ENCODE measurements at regions not wholly inside any gene's neighbourhood (a gene's known extent, or its start where the extent isn't known, plus 50 kb on each side); places are given as distances from the start of the nearest gene placed in this dataset.

DNA sequence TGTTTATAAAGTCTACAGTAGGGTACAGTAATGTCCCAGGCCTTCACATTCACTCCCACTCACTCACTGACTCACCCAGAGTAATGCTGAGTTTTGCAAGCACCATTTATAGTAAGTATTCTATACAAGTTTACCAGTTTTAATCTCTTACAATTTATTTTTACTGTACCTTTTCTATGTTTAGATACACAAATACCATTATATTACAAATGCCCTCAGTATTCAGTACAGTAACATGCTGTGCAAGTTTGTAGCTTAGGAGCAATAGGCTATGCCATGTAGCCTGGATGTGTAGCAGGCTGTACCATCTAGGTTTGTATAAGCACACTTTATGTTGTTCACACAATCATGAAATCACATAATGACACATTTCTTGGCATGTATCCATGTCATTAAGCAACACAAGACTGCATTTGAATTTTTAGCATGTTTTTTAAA, 673.6 kb downstream of the CD109 start:
- no peak overlapping the region for H3K27ac ChIP-seq
- TF ChIP-seq, protein P1, sequence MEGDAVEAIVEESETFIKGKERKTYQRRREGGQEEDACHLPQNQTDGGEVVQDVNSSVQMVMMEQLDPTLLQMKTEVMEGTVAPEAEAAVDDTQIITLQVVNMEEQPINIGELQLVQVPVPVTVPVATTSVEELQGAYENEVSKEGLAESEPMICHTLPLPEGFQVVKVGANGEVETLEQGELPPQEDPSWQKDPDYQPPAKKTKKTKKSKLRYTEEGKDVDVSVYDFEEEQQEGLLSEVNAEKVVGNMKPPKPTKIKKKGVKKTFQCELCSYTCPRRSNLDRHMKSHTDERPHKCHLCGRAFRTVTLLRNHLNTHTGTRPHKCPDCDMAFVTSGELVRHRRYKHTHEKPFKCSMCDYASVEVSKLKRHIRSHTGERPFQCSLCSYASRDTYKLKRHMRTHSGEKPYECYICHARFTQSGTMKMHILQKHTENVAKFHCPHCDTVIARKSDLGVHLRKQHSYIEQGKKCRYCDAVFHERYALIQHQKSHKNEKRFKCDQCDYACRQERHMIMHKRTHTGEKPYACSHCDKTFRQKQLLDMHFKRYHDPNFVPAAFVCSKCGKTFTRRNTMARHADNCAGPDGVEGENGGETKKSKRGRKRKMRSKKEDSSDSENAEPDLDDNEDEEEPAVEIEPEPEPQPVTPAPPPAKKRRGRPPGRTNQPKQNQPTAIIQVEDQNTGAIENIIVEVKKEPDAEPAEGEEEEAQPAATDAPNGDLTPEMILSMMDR (IDR thresholded peaks at IDR 0.05), result no peak
- H3K36me3 ChIP-seq, result no peaks in the 10 kb centered on the region
- H3K9me3 ChIP-seq, result no peaks in the 10 kb centered on the region
- no peaks in the 10 kb centered on the region for H3K4me1 ChIP-seq (ENCODE audit: control insufficient read depth in 1 of 2, insufficient read depth in 1 of 2, low read depth in 1 of 2, low read length in 1 of 2)
- H3K4me3 ChIP-seq (ENCODE audit: low read depth in 1 of 2, low read length in 1 of 2), result no peak overlapping the region
- no peaks in the 10 kb centered on the region for H3K27me3 ChIP-seq

DNA sequence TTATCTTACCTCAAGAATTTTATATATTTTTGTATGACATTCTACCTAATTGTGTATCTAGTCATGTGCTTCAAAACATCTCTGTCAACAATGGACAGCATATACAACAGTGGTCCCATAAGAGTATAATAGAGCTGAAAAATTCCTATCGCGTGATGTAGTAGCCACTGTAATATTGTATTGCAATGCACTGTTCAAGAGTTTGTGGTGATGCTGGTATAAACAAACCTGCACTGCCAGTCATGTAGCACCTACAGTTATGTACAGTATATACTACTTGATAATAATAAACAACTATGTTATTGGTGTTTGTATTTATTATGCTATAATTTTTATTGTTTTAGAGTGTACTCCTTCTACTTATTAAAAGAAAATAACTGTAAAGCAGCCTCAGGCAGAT, 672.7 kb downstream of the CD109 start:
- no peak overlapping the region for H3K4me3 ChIP-seq (ENCODE audit: low read depth in 1 of 2, low read length in 1 of 2)
- no peaks in the 10 kb centered on the region for H3K27me3 ChIP-seq
- H3K9me3 ChIP-seq, result no peaks in the 10 kb centered on the region
- H3K4me1 ChIP-seq (ENCODE audit: control insufficient read depth in 1 of 2, insufficient read depth in 1 of 2, low read depth in 1 of 2, low read length in 1 of 2), result no peaks in the 10 kb centered on the region
- no peaks in the 10 kb centered on the region for H3K36me3 ChIP-seq
- H3K27ac ChIP-seq, result no peak overlapping the region
- TF ChIP-seq, protein P1 (IDR thresholded peaks at IDR 0.05), result no peak

DNA sequence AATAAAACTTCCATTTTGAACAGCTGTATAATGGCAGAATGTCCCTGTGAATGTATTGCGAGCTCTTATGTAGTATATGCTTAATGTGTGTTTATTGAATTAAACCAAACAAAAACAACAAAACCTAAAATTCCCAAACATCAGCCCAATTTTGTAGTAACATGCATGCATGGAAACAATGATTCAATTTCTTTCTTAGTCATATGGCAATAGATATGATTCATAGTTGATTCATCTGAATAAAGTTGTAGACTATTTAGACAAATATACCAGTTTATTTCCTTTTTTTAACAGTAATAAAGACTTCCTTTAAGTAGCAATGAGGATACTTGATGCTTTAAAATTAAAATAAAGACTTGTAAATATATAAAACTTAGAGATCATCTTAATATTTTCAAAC, 670.6 kb downstream of the CD109 start:
- Histone ChIP-seq H3K27ac (no peak overlapping the region), H3K36me3 (no peaks in the 10 kb centered on the region), H3K4me3 (ENCODE audit: low read depth in 1 of 2, low read length in 1 of 2) (no peak overlapping the region), H3K4me1 (ENCODE audit: control insufficient read depth in 1 of 2, insufficient read depth in 1 of 2, low read depth in 1 of 2, low read length in 1 of 2) (no peaks in the 10 kb centered on the region), H3K9me3 (no peaks in the 10 kb centered on the region), H3K27me3 (no peaks in the 10 kb centered on the region)
- TF ChIP-seq, protein P1 (IDR thresholded peaks at IDR 0.05), result no peak

- H3K36me3 ChIP-seq, result no peaks in the 10 kb centered on the region
- no peaks in the 10 kb centered on the region for H3K4me1 ChIP-seq (ENCODE audit: control insufficient read depth in 1 of 2, insufficient read depth in 1 of 2, low read depth in 1 of 2, low read length in 1 of 2)
- H3K27ac ChIP-seq, result no peak overlapping the region
- no peaks in the 10 kb centered on the region for H3K27me3 ChIP-seq
- TF ChIP-seq, protein P1 (IDR thresholded peaks at IDR 0.05), result no peak
- no peaks in the 10 kb centered on the region for H3K9me3 ChIP-seq
- no peak overlapping the region for H3K4me3 ChIP-seq (ENCODE audit: low read depth in 1 of 2, low read length in 1 of 2)
Measured at GRCh38 chr6:74362391-74362790, 666.4 kb downstream of the CD109 start.

GRCh38 chr6:74357321-74357720, 661.3 kb downstream of the CD109 start:
- Histone ChIP-seq H3K4me3 (ENCODE audit: low read depth in 1 of 2, low read length in 1 of 2) (no peak overlapping the region), H3K36me3 (no peaks in the 10 kb centered on the region), H3K27me3 (no peaks in the 10 kb centered on the region), H3K9me3 (no peaks in the 10 kb centered on the region), H3K4me1 (ENCODE audit: control insufficient read depth in 1 of 2, insufficient read depth in 1 of 2, low read depth in 1 of 2, low read length in 1 of 2) (no peaks in the 10 kb centered on the region), H3K27ac (no peak overlapping the region)
- TF ChIP-seq, protein P1 (IDR thresholded peaks at IDR 0.05), result no peak

GRCh38 chr6:74356391-74356790, 660.4 kb downstream of the CD109 start:
- Histone ChIP-seq H3K4me1 (ENCODE audit: control insufficient read depth in 1 of 2, insufficient read depth in 1 of 2, low read depth in 1 of 2, low read length in 1 of 2) (no peaks in the 10 kb centered on the region), H3K27ac (no peak overlapping the region), H3K27me3 (no peaks in the 10 kb centered on the region), H3K9me3 (no peaks in the 10 kb centered on the region), H3K4me3 (ENCODE audit: low read depth in 1 of 2, low read length in 1 of 2) (no peak overlapping the region), H3K36me3 (no peaks in the 10 kb centered on the region)
- TF ChIP-seq, protein P1 (IDR thresholded peaks at IDR 0.05), result no peak
